ENCODE measurements at regions not wholly inside any gene's neighbourhood (a gene's known extent, or its start where the extent isn't known, plus 50 kb on each side); places are given as distances from the start of the nearest gene placed in this dataset.
"Not testable (repeated sequence)": the region's sequence is repeated elsewhere in the genome, so short reads cannot be mapped to it uniquely, and the experiment has no call there.

GRCh38 chr21:33994373-33994772, 78.8 kb upstream of the ATP5PO start:
- no peaks in the 10 kb centered on the region for H3K36me3 ChIP-seq (ENCODE audit: insufficient read depth, low read length)
- no peak overlapping the region for H3K4me3 ChIP-seq (ENCODE audit: low read length)
- no peaks in the 10 kb centered on the region for H3K9me3 ChIP-seq (ENCODE audit: low read length)
- no peaks in the 10 kb centered on the region for H4K20me1 ChIP-seq (ENCODE audit: insufficient read depth)
- H2AFZ ChIP-seq (ENCODE audit: low read depth, low read length), result no peak overlapping the region
- H3K4me2 ChIP-seq (ENCODE audit: low read length), result no peak overlapping the region
- H3K9me2 ChIP-seq (ENCODE audit: insufficient read depth, low read length), result no peaks in the 10 kb centered on the region
- H3K27me3 ChIP-seq (ENCODE audit: insufficient read depth, low read depth, low read length), result no peaks in the 10 kb centered on the region
- H3F3A ChIP-seq (ENCODE audit: insufficient read depth, low read length, poor library complexity, severe bottlenecking), result no peaks in the 10 kb centered on the region
- no peaks in the 10 kb centered on the region for H3K79me2 ChIP-seq (replicated peaks; ENCODE audit: insufficient read depth, low read length)
- TF ChIP-seq REST (IDR thresholded peaks at IDR 0.05; ENCODE audit: borderline replicate concordance) (no peak), SMC3 (conservative IDR thresholded peaks at IDR 0.05; ENCODE audit: poor library complexity) (no peak), CTCF (IDR thresholded peaks at IDR 0.05; ENCODE audit: poor library complexity, severe bottlenecking) (no peak), EP300 (conservative IDR thresholded peaks at IDR 0.05; ENCODE audit: poor library complexity, severe bottlenecking) (no peak), EZH2 (IDR thresholded peaks at IDR 0.05; ENCODE audit: borderline replicate concordance, insufficient read depth, low read length, poor library complexity, severe bottlenecking) (no peak), TAF1 (IDR thresholded peaks at IDR 0.05; ENCODE audit: low read depth) (no peak), POLR2AphosphoS5 (IDR thresholded peaks at IDR 0.05) (no peak), MXI1 (conservative IDR thresholded peaks at IDR 0.05; ENCODE audit: poor library complexity, severe bottlenecking) (no peak), RAD21 (conservative IDR thresholded peaks at IDR 0.05) (no peak)
- no peak overlapping the region for H3K27ac ChIP-seq (ENCODE audit: low read length)
- no peak overlapping the region for H3K9ac ChIP-seq (ENCODE audit: low read length)

GRCh38 chr21:33993286-33994231, 78.0 kb upstream of the ATP5PO start:
- Histone ChIP-seq H3K4me2 (ENCODE audit: low read length) (no peak overlapping the region), H3K79me2 (replicated peaks; ENCODE audit: insufficient read depth, low read length) (no peaks in the 10 kb centered on the region), H3K9ac (ENCODE audit: low read length) (no peak overlapping the region), H2AFZ (ENCODE audit: low read depth, low read length) (no peak overlapping the region), H3K9me2 (ENCODE audit: insufficient read depth, low read length) (no peaks in the 10 kb centered on the region), H3K4me3 (ENCODE audit: low read length) (no peak overlapping the region), H3K27ac (ENCODE audit: low read length) (no peak overlapping the region), H3K27me3 (ENCODE audit: insufficient read depth, low read depth, low read length) (no peaks in the 10 kb centered on the region), H3F3A (ENCODE audit: insufficient read depth, low read length, poor library complexity, severe bottlenecking) (no peaks in the 10 kb centered on the region), H4K20me1 (ENCODE audit: insufficient read depth) (no peaks in the 10 kb centered on the region), H3K36me3 (ENCODE audit: insufficient read depth, low read length) (no peaks in the 10 kb centered on the region), H3K9me3 (ENCODE audit: low read length) (no peaks in the 10 kb centered on the region)
- TF ChIP-seq EP300 (conservative IDR thresholded peaks at IDR 0.05; ENCODE audit: poor library complexity, severe bottlenecking) (no peak), SMC3 (conservative IDR thresholded peaks at IDR 0.05; ENCODE audit: poor library complexity) (no peak), MXI1 (conservative IDR thresholded peaks at IDR 0.05; ENCODE audit: poor library complexity, severe bottlenecking) (no peak), CTCF (IDR thresholded peaks at IDR 0.05; ENCODE audit: poor library complexity, severe bottlenecking) (no peak), POLR2AphosphoS5 (IDR thresholded peaks at IDR 0.05) (no peak), REST (IDR thresholded peaks at IDR 0.05; ENCODE audit: borderline replicate concordance) (no peak), TAF1 (IDR thresholded peaks at IDR 0.05; ENCODE audit: low read depth) (no peak), EZH2 (IDR thresholded peaks at IDR 0.05; ENCODE audit: borderline replicate concordance, insufficient read depth, low read length, poor library complexity, severe bottlenecking) (no peak), RAD21 (conservative IDR thresholded peaks at IDR 0.05) (no peak)

- not testable (repeated sequence) for H3K27ac ChIP-seq (ENCODE audit: low read length); H3K4me2 ChIP-seq (ENCODE audit: low read length); H4K20me1 ChIP-seq (ENCODE audit: insufficient read depth); H3F3A ChIP-seq (ENCODE audit: insufficient read depth, low read length, poor library complexity, severe bottlenecking); H2AFZ ChIP-seq (ENCODE audit: low read depth, low read length); H3K27me3 ChIP-seq (ENCODE audit: insufficient read depth, low read depth, low read length); H3K4me3 ChIP-seq (ENCODE audit: low read length); H3K9me3 ChIP-seq (ENCODE audit: low read length); H3K9ac ChIP-seq (ENCODE audit: low read length); H3K36me3 ChIP-seq (ENCODE audit: insufficient read depth, low read length); H3K9me2 ChIP-seq (ENCODE audit: insufficient read depth, low read length); H3K79me2 ChIP-seq (replicated peaks; ENCODE audit: insufficient read depth, low read length)
Observed at GRCh38 chr21:33992412-33992811, 76.8 kb upstream of the ATP5PO start.
